ENCODE measurements at regions not wholly inside any gene's neighbourhood (a gene's known extent, or its start where the extent isn't known, plus 50 kb on each side); places are given as distances from the start of the nearest gene placed in this dataset.

DNA sequence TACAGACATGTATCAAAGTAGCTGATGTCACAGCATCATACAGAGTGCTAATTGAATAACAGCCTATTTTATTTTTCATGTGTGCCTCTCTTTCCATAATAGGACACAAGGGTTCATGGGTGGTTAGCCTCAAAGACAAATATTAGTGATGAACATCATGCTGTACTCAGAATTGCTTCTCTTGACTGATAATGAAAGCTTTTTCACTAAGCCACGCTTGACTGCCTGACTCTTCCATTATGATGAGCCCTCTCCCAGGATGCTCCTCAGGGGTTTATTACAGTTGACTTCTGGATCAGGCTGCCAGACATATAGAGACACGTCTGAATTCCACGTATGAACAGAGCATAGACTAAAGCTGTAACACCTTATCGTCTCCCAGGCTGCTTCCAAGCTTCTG lies 2757.5 kb downstream of the PCDH7 start:
- TF ChIP-seq, protein P1, sequence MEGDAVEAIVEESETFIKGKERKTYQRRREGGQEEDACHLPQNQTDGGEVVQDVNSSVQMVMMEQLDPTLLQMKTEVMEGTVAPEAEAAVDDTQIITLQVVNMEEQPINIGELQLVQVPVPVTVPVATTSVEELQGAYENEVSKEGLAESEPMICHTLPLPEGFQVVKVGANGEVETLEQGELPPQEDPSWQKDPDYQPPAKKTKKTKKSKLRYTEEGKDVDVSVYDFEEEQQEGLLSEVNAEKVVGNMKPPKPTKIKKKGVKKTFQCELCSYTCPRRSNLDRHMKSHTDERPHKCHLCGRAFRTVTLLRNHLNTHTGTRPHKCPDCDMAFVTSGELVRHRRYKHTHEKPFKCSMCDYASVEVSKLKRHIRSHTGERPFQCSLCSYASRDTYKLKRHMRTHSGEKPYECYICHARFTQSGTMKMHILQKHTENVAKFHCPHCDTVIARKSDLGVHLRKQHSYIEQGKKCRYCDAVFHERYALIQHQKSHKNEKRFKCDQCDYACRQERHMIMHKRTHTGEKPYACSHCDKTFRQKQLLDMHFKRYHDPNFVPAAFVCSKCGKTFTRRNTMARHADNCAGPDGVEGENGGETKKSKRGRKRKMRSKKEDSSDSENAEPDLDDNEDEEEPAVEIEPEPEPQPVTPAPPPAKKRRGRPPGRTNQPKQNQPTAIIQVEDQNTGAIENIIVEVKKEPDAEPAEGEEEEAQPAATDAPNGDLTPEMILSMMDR (IDR thresholded peaks at IDR 0.05 in 4 of 5, conservative IDR thresholded peaks at IDR 0.05 in 1 of 5): no peak
- TF ChIP-seq POLR2A (IDR thresholded peaks at IDR 0.05): no peak
